Hepatocyte (in vitro differentiated cells): ENCODE measurements at regions not wholly inside any gene's neighbourhood (a gene's known extent, or its start where the extent isn't known, plus 50 kb on each side); places are given as distances from the start of the nearest gene placed in this dataset.

ENCODE experiments used
- DNase-seq: peaks from one replicate; pipeline ENCODE4 v3.0.0-alpha.2; 2016; ENCODE audit warnings: low spot score
- H2AFZ ChIP-seq: fragments of 200-600 bp; sonication (generic); 2 replicates; pipeline ENCODE4 v1.6.0; 2016; ENCODE audit warnings: antibody characterized with exemption, mild to moderate bottlenecking
- H3K27ac ChIP-seq: fragments of 200-600 bp; sonication (generic); 2 replicates; pipeline ENCODE4 v1.5.1; 2016; ENCODE audit warnings: mild to moderate bottlenecking
- H3K27me3 ChIP-seq: fragments of 200-600 bp; sonication (generic); 2 replicates; pipeline ENCODE4 v1.6.1; 2016
- H3K36me3 ChIP-seq: fragments of 200-600 bp; sonication (generic); replicated peaks from 2 replicates; pipeline ENCODE4 v1.5.1; 2016; ENCODE audit warnings: low read depth; ENCODE audit not compliant: insufficient read depth
- H3K4me1 ChIP-seq: fragments of 200-600 bp; sonication (generic); 2 replicates; pipeline ENCODE4 v1.5.1; 2016; ENCODE audit warnings: mild to moderate bottlenecking, moderate library complexity; ENCODE audit not compliant: insufficient read depth
- H3K4me2 ChIP-seq: fragments of 200-600 bp; sonication (generic); 2 replicates; pipeline ENCODE4 v1.6.0; 2016
- H3K4me3 ChIP-seq: fragments of 200-600 bp; sonication (generic); 2 replicates; pipeline ENCODE4 v1.5.1; 2016; ENCODE audit warnings: mild to moderate bottlenecking
- H3K79me2 ChIP-seq: fragments of 200-600 bp; sonication (generic); 2 replicates; pipeline ENCODE4 v1.6.0; 2017; ENCODE audit warnings: mild to moderate bottlenecking
- H3K9me2 ChIP-seq: fragments of 200-600 bp; sonication (generic); replicated peaks from 2 replicates; pipeline ENCODE4 v1.6.0; 2017; ENCODE audit warnings: mild to moderate bottlenecking; ENCODE audit not compliant: insufficient read depth
- H3K9me3 ChIP-seq: fragments of 200-600 bp; sonication (generic); 2 replicates; pipeline ENCODE4 v1.5.1; 2016; ENCODE audit warnings: low read depth, mild to moderate bottlenecking
- H4K20me1 ChIP-seq: fragments of 200-600 bp; sonication (generic); 2 replicates; pipeline ENCODE4 v1.6.0; 2016; ENCODE audit warnings: mild to moderate bottlenecking; ENCODE audit not compliant: insufficient read depth, poor library complexity, severe bottlenecking
- EZH2 ChIP-seq: fragments of 200-600 bp; sonication (generic); IDR thresholded peaks from 2 replicates; pipeline ENCODE4 v1.6.1; 2016; ENCODE audit warnings: antibody characterized with exemption, mild to moderate bottlenecking, borderline replicate concordance
- EZH2phosphoT487 ChIP-seq: fragments of 200-600 bp; sonication (generic); IDR thresholded peaks from one replicate; pipeline ENCODE4 v1.6.1; 2018; ENCODE audit warnings: antibody characterized with exemption, mild to moderate bottlenecking, low read depth, moderate library complexity; ENCODE audit not compliant: unreplicated experiment, severe bottlenecking
- WGBS: methylation state at CpG from one replicate; pipeline ENCODE4 v1.1.6; 2016; ENCODE audit warnings: low lambda C conversion rate; ENCODE audit errors: missing lambda C conversion rate; 5-methylcytosine and 5-hydroxymethylcytosine counted together
- TF ChIP-seq, protein P1 (sequence below): fragments of 200-600 bp; sonication (generic); IDR thresholded peaks from 2 replicates; pipeline ENCODE4 v1.5.1; 2016; ENCODE audit warnings: antibody characterized with exemption, mild to moderate bottlenecking; ENCODE audit not compliant: poor library complexity

- H3K9me3 ChIP-seq: no peaks in the 10 kb centered on the region
- no peak for DNase-seq
- no peaks in the 10 kb centered on the region for H3K79me2 ChIP-seq
- no peak overlapping the region for H3K4me2 ChIP-seq
- H4K20me1 ChIP-seq: no peaks in the 10 kb centered on the region
- H3K9me2 ChIP-seq: no peaks in the 10 kb centered on the region
- no peak overlapping the region for H3K27ac ChIP-seq
- TF ChIP-seq, protein P1, sequence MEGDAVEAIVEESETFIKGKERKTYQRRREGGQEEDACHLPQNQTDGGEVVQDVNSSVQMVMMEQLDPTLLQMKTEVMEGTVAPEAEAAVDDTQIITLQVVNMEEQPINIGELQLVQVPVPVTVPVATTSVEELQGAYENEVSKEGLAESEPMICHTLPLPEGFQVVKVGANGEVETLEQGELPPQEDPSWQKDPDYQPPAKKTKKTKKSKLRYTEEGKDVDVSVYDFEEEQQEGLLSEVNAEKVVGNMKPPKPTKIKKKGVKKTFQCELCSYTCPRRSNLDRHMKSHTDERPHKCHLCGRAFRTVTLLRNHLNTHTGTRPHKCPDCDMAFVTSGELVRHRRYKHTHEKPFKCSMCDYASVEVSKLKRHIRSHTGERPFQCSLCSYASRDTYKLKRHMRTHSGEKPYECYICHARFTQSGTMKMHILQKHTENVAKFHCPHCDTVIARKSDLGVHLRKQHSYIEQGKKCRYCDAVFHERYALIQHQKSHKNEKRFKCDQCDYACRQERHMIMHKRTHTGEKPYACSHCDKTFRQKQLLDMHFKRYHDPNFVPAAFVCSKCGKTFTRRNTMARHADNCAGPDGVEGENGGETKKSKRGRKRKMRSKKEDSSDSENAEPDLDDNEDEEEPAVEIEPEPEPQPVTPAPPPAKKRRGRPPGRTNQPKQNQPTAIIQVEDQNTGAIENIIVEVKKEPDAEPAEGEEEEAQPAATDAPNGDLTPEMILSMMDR: no peak
- TF ChIP-seq EZH2 (no peak), EZH2phosphoT487 (no peak)
- no peak overlapping the region for H2AFZ ChIP-seq
- no peaks in the 10 kb centered on the region for H3K36me3 ChIP-seq
- H3K4me3 ChIP-seq: no peak overlapping the region
- H3K27me3 ChIP-seq: no peaks in the 10 kb centered on the region
- H3K4me1 ChIP-seq: no peaks in the 10 kb centered on the region
Observed at GRCh38 chr4:23194751-23195150, 502.0 kb downstream of the GBA3 start.

GRCh38 chr4:23174179-23174578, 481.4 kb downstream of the GBA3 start:
- no peaks in the 10 kb centered on the region for H3K27me3 ChIP-seq
- H3K79me2 ChIP-seq: no peaks in the 10 kb centered on the region
- no peaks in the 10 kb centered on the region for H3K9me2 ChIP-seq
- 93% methylated on average over 2 of the region's 2 CpGs for WGBS
- no peak for DNase-seq
- no peak overlapping the region for H3K27ac ChIP-seq
- no peak overlapping the region for H3K4me3 ChIP-seq
- H3K4me2 ChIP-seq: no peak overlapping the region
- no peak overlapping the region for H2AFZ ChIP-seq
- H4K20me1 ChIP-seq: no peaks in the 10 kb centered on the region
- no peaks in the 10 kb centered on the region for H3K9me3 ChIP-seq
- no peaks in the 10 kb centered on the region for H3K36me3 ChIP-seq
- H3K4me1 ChIP-seq: no peaks in the 10 kb centered on the region
- TF ChIP-seq, protein P1: no peak

GRCh38 chr4:23171976-23172375, 479.2 kb downstream of the GBA3 start:
- Histone ChIP-seq H3K27me3 (no peaks in the 10 kb centered on the region), H3K4me3 (no peak overlapping the region), H2AFZ (no peak overlapping the region), H3K9me2 (no peaks in the 10 kb centered on the region), H3K4me2 (no peak overlapping the region), H3K79me2 (no peaks in the 10 kb centered on the region), H3K9me3 (no peaks in the 10 kb centered on the region), H4K20me1 (no peaks in the 10 kb centered on the region), H3K27ac (no peak overlapping the region), H3K36me3 (no peaks in the 10 kb centered on the region), H3K4me1 (no peaks in the 10 kb centered on the region)
- no peak for DNase-seq
- TF ChIP-seq EZH2 (no peak), EZH2phosphoT487 (no peak)
- TF ChIP-seq, protein P1: no peak
- 67% methylated on average over 2 of the region's 2 CpGs for WGBS

GRCh38 chr4:23169608-23170311, 477.0 kb downstream of the GBA3 start:
- Histone ChIP-seq H3K36me3 (no peaks in the 10 kb centered on the region), H3K79me2 (no peaks in the 10 kb centered on the region), H3K4me1 (no peaks in the 10 kb centered on the region), H2AFZ (no peak overlapping the region), H3K27ac (no peak overlapping the region), H3K9me3 (no peaks in the 10 kb centered on the region), H4K20me1 (no peaks in the 10 kb centered on the region), H3K4me3 (no peak overlapping the region), H3K4me2 (no peak overlapping the region), H3K9me2 (no peaks in the 10 kb centered on the region), H3K27me3 (no peaks in the 10 kb centered on the region)
- WGBS: 60% methylated on average over 6 of the region's 6 CpGs
- no peak for DNase-seq
- no peak for TF ChIP-seq EZH2phosphoT487
- TF ChIP-seq EZH2: no peak
- TF ChIP-seq, protein P1: no peak
